ENCODE measurements at regions not wholly inside any gene's neighbourhood (a gene's known extent, or its start where the extent isn't known, plus 50 kb on each side); places are given as distances from the start of the nearest gene placed in this dataset.

DNA sequence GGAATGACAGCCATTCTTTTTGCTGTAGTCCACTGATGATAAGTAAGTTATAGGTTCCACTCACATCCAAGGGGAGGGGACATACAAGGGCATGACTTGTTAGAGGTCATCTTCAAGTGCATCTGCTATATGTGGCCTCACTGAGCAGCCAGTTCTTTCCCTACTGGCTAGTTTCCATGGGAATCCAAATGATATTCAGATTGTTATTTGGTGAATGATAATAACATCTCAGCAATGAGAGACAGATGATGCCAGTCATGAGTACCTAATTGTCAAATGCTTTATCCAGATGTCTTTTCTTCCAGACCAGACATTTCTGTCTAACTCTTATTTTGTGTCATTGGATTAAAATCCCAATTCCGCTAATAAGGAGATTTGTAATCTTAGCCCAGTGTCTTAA lies 460.4 kb upstream of the BOD1L1 start:
- TF ChIP-seq, protein P1, sequence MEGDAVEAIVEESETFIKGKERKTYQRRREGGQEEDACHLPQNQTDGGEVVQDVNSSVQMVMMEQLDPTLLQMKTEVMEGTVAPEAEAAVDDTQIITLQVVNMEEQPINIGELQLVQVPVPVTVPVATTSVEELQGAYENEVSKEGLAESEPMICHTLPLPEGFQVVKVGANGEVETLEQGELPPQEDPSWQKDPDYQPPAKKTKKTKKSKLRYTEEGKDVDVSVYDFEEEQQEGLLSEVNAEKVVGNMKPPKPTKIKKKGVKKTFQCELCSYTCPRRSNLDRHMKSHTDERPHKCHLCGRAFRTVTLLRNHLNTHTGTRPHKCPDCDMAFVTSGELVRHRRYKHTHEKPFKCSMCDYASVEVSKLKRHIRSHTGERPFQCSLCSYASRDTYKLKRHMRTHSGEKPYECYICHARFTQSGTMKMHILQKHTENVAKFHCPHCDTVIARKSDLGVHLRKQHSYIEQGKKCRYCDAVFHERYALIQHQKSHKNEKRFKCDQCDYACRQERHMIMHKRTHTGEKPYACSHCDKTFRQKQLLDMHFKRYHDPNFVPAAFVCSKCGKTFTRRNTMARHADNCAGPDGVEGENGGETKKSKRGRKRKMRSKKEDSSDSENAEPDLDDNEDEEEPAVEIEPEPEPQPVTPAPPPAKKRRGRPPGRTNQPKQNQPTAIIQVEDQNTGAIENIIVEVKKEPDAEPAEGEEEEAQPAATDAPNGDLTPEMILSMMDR (IDR thresholded peaks at IDR 0.05) = no peak
- TF ChIP-seq EP300 (IDR thresholded peaks at IDR 0.05) (no peak), POLR2A (IDR thresholded peaks at IDR 0.05) (no peak), POLR2AphosphoS5 (IDR thresholded peaks at IDR 0.05) (no peak)
